GM15510 (cell line): ENCODE measurements at regions not wholly inside any gene's neighbourhood (a gene's known extent, or its start where the extent isn't known, plus 50 kb on each side); places are given as distances from the start of the nearest gene placed in this dataset.

ENCODE experiments used
- POLR2A ChIP-seq: IDR thresholded peaks from 3 replicates; pipeline ENCODE4 v1.6.1; 2011; ENCODE audit warnings: borderline replicate concordance; ENCODE audit not compliant: insufficient read length; ENCODE audit errors: extremely low read depth

GRCh38 chr2:241936457-241937133, 67.1 kb downstream of the RTP5 start:
- no peak for TF ChIP-seq POLR2A

- no peak for TF ChIP-seq POLR2A
Measured at GRCh38 chr2:241937297-241937696, 67.8 kb downstream of the RTP5 start.

- no peak for TF ChIP-seq POLR2A
Measured at GRCh38 chr2:241939541-241939940, 70.0 kb downstream of the RTP5 start.

GRCh38 chr2:241940329-241940728, 70.8 kb downstream of the RTP5 start:
- TF ChIP-seq POLR2A = no peak

GRCh38 chr2:241941691-241942301, 72.3 kb downstream of the RTP5 start:
- TF ChIP-seq POLR2A = no peak

GRCh38 chr2:241942416-241943208, 73.1 kb downstream of the RTP5 start:
- TF ChIP-seq POLR2A = no peak

- no peak for TF ChIP-seq POLR2A
Measured at GRCh38 chr2:241943209-241943850, 73.8 kb downstream of the RTP5 start.

- TF ChIP-seq POLR2A = no peak
Measured at GRCh38 chr2:241943961-241944575, 74.5 kb downstream of the RTP5 start.

GRCh38 chr2:241944821-241945220, 75.3 kb downstream of the RTP5 start:
- TF ChIP-seq POLR2A = no peak

GRCh38 chr2:241945311-241945710, 75.8 kb downstream of the RTP5 start:
- no peak for TF ChIP-seq POLR2A

GRCh38 chr2:241945803-241946202, 76.3 kb downstream of the RTP5 start:
- TF ChIP-seq POLR2A = no peak

- no peak for TF ChIP-seq POLR2A
Measured at GRCh38 chr2:241946306-241947003, 76.9 kb downstream of the RTP5 start.

GRCh38 chr2:241947004-241947350, 77.4 kb downstream of the RTP5 start:
- TF ChIP-seq POLR2A = no peak

GRCh38 chr2:241947401-241947800, 77.9 kb downstream of the RTP5 start:
- no peak for TF ChIP-seq POLR2A

GRCh38 chr2:241947876-241948275, 78.3 kb downstream of the RTP5 start:
- no peak for TF ChIP-seq POLR2A

- no peak for TF ChIP-seq POLR2A
Measured at GRCh38 chr2:241948299-241948897, 78.9 kb downstream of the RTP5 start.
